ENCODE measurements at regions not wholly inside any gene's neighbourhood (a gene's known extent, or its start where the extent isn't known, plus 50 kb on each side); places are given as distances from the start of the nearest gene placed in this dataset.

DNA sequence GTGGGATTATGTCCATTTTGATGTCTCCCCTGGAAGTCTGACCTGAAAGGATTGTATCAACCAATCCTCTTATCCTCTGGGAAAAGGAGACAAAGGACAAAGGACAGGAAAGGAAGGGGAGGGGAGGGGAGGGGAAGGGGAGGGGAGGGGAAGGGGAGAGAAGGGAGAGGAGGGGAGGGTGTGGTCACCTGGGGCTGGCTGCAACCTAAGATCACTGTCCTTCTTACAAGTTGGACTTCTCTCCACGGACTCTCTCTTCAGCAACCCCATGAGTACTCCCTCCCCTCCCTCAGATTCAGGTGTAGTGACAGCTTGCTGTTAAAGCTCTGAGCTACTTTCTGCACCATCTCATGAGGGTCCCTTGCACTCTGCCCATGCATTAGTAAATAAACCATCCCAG is 58.9 kb upstream of the KLHL31 start:
- TF ChIP-seq, protein P1, sequence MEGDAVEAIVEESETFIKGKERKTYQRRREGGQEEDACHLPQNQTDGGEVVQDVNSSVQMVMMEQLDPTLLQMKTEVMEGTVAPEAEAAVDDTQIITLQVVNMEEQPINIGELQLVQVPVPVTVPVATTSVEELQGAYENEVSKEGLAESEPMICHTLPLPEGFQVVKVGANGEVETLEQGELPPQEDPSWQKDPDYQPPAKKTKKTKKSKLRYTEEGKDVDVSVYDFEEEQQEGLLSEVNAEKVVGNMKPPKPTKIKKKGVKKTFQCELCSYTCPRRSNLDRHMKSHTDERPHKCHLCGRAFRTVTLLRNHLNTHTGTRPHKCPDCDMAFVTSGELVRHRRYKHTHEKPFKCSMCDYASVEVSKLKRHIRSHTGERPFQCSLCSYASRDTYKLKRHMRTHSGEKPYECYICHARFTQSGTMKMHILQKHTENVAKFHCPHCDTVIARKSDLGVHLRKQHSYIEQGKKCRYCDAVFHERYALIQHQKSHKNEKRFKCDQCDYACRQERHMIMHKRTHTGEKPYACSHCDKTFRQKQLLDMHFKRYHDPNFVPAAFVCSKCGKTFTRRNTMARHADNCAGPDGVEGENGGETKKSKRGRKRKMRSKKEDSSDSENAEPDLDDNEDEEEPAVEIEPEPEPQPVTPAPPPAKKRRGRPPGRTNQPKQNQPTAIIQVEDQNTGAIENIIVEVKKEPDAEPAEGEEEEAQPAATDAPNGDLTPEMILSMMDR (IDR thresholded peaks at IDR 0.05) = no peak
- TF ChIP-seq, protein P2, sequence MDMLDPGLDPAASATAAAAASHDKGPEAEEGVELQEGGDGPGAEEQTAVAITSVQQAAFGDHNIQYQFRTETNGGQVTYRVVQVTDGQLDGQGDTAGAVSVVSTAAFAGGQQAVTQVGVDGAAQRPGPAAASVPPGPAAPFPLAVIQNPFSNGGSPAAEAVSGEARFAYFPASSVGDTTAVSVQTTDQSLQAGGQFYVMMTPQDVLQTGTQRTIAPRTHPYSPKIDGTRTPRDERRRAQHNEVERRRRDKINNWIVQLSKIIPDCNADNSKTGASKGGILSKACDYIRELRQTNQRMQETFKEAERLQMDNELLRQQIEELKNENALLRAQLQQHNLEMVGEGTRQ (IDR thresholded peaks at IDR 0.05) = no peak
- TF ChIP-seq MYC (IDR thresholded peaks at IDR 0.05; ENCODE audit: borderline replicate concordance, low read length) (no peak), CEBPB (IDR thresholded peaks at IDR 0.05) (no peak), POLR2A (IDR thresholded peaks at IDR 0.05; ENCODE audit: low read length) (no peak), CHD2 (IDR thresholded peaks at IDR 0.05; ENCODE audit: low read length, partially characterized antibody) (no peak), RAD21 (conservative IDR thresholded peaks at IDR 0.05 in 1 of 2, IDR thresholded peaks at IDR 0.05 in 1 of 2) (no peak), RFX5 (IDR thresholded peaks at IDR 0.05) (no peak), KDM5A (IDR thresholded peaks at IDR 0.05) (no peak)
- TF ChIP-seq, protein P3, sequence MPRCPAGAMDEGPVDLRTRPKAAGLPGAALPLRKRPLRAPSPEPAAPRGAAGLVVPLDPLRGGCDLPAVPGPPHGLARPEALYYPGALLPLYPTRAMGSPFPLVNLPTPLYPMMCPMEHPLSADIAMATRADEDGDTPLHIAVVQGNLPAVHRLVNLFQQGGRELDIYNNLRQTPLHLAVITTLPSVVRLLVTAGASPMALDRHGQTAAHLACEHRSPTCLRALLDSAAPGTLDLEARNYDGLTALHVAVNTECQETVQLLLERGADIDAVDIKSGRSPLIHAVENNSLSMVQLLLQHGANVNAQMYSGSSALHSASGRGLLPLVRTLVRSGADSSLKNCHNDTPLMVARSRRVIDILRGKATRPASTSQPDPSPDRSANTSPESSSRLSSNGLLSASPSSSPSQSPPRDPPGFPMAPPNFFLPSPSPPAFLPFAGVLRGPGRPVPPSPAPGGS (IDR thresholded peaks at IDR 0.05) = no peak
- TF ChIP-seq, protein P4, sequence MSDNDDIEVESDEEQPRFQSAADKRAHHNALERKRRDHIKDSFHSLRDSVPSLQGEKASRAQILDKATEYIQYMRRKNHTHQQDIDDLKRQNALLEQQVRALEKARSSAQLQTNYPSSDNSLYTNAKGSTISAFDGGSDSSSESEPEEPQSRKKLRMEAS (IDR thresholded peaks at IDR 0.05) = no peak
- TF ChIP-seq, protein P5, sequence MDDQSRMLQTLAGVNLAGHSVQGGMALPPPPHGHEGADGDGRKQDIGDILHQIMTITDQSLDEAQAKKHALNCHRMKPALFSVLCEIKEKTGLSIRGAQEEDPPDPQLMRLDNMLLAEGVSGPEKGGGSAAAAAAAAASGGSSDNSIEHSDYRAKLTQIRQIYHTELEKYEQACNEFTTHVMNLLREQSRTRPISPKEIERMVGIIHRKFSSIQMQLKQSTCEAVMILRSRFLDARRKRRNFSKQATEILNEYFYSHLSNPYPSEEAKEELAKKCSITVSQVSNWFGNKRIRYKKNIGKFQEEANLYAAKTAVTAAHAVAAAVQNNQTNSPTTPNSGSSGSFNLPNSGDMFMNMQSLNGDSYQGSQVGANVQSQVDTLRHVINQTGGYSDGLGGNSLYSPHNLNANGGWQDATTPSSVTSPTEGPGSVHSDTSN (IDR thresholded peaks at IDR 0.05) = no peak

Data from A549 (cell line).